ENCODE measurements at regions not wholly inside any gene's neighbourhood (a gene's known extent, or its start where the extent isn't known, plus 50 kb on each side); places are given as distances from the start of the nearest gene placed in this dataset.

DNA sequence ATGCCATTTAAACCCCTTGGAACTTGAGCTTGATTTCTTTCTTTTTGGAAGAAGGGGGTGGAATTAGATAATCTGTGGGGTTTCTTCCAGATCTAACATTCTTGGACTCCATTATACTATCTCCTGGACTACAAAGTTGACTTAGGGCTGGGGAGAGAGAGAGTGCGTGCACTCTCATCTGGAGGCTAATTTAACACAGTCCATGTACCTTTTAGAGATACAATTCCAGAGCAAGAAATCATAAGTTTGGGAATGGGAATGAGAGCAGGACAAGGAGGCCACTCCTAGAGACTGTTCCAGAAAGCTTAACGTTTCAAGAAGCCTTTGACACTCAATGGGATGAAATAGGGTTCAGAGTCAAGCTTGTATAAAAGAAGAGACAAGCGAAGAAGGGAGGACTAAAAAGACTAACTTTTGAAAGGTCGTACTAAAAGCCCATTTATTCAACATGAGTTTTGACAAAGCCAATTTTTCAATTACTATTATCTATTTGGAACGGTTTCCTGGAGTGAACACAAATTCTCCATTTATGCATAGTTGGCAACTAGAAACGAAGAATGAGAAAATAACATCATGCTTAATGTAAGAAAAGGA is 83.4 kb downstream of the ACTL7B start:
- in situ Hi-C loops (cut with HindIII; ENCODE audit: extremely low pct_ligation_motif_present, low pct_unique_long_range_greater_than_20kb) = loop anchor here (25.0 kb wide), 1 partner anchor 335 kb away; no protein-coding TSS in a partner anchor
- peaks cover 6% of the 10 kb centered on the region for H3K9me3 ChIP-seq (ENCODE audit: low read length)
- no peak overlapping the region for H3K27ac ChIP-seq (ENCODE audit: extremely low read length, insufficient read depth, low read length)
- intact Hi-C loops (cut with micrococcal nuclease; ENCODE audit: unreplicated experiment) = loop anchor here (10.0 kb wide), 2 partner anchors 92 to 162 kb away; partner anchors contain the start of genes ABITRAM, ACTL7A and ELP1
- ChIA-PET CTCF (ENCODE audit: low intra/inter-chr PET ratio, low total read pairs) (no interaction called here), POLR2A (no interaction called here)
- WGBS (ENCODE audit: low lambda C conversion rate) = 91% methylated on average over 6 of the region's 6 CpGs
- no peak for DNase-seq (ENCODE audit: low spot score)
- H3K79me2 ChIP-seq (ENCODE audit: insufficient read depth, low read length) = no peaks in the 10 kb centered on the region
- H2AFZ ChIP-seq (ENCODE audit: low read length) = no peak overlapping the region
- no peaks in the 10 kb centered on the region for H3K27me3 ChIP-seq (ENCODE audit: control insufficient read depth in 1 of 2, insufficient read depth in 2 of 2, low read length in 2 of 2)
- no peak overlapping the region for H3K4me2 ChIP-seq (ENCODE audit: low read depth, low read length)
- no peaks in the 10 kb centered on the region for H3K36me3 ChIP-seq (replicated peaks in 1 of 2; ENCODE audit: control insufficient read depth in 1 of 2, insufficient read depth in 2 of 2, low read length in 2 of 2)
- H3K4me1 ChIP-seq (ENCODE audit: insufficient read depth, low read length) = peaks cover 47% of the 10 kb centered on the region
- H3K9ac ChIP-seq (ENCODE audit: insufficient read depth, low read depth, low read length) = no peak overlapping the region
- ATAC-seq = no peak
- TF ChIP-seq RELA (CRISPR knock-in tag; IDR thresholded peaks at IDR 0.05) (no peak), TOPORS (CRISPR knock-in tag; IDR thresholded peaks at IDR 0.05) (no peak), ATRX (CRISPR knock-in tag; IDR thresholded peaks at IDR 0.05; ENCODE audit: borderline replicate concordance) (no peak), PHF8 (CRISPR knock-in tag; IDR thresholded peaks at IDR 0.05) (no peak), SRSF4 (IDR thresholded peaks at IDR 0.05; ENCODE audit: low read depth, low read length, poor library complexity, severe bottlenecking) (no peak), ZZZ3 (CRISPR knock-in tag; IDR thresholded peaks at IDR 0.05; ENCODE audit: borderline replicate concordance) (no peak)
- TF ChIP-seq, protein P1, sequence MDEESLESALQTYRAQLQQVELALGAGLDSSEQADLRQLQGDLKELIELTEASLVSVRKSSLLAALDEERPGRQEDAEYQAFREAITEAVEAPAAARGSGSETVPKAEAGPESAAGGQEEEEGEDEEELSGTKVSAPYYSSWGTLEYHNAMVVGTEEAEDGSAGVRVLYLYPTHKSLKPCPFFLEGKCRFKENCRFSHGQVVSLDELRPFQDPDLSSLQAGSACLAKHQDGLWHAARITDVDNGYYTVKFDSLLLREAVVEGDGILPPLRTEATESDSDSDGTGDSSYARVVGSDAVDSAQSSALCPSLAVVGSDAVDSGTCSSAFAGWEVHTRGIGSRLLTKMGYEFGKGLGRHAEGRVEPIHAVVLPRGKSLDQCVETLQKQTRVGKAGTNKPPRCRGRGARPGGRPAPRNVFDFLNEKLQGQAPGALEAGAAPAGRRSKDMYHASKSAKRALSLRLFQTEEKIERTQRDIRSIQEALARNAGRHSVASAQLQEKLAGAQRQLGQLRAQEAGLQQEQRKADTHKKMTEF (CRISPR knock-in tag; IDR thresholded peaks at IDR 0.05) = no peak
- TF ChIP-seq, protein P2, sequence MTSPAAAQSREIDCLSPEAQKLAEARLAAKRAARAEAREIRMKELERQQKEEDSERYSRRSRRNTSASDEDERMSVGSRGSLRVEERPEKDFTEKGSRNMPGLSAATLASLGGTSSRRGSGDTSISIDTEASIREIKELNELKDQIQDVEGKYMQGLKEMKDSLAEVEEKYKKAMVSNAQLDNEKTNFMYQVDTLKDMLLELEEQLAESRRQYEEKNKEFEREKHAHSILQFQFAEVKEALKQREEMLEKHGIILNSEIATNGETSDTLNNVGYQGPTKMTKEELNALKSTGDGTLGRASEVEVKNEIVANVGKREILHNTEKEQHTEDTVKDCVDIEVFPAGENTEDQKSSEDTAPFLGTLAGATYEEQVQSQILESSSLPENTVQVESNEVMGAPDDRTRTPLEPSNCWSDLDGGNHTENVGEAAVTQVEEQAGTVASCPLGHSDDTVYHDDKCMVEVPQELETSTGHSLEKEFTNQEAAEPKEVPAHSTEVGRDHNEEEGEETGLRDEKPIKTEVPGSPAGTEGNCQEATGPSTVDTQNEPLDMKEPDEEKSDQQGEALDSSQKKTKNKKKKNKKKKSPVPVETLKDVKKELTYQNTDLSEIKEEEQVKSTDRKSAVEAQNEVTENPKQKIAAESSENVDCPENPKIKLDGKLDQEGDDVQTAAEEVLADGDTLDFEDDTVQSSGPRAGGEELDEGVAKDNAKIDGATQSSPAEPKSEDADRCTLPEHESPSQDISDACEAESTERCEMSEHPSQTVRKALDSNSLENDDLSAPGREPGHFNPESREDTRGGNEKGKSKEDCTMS (CRISPR knock-in tag; conservative IDR thresholded peaks at IDR 0.05) = no peak
- TF ChIP-seq, protein P3, sequence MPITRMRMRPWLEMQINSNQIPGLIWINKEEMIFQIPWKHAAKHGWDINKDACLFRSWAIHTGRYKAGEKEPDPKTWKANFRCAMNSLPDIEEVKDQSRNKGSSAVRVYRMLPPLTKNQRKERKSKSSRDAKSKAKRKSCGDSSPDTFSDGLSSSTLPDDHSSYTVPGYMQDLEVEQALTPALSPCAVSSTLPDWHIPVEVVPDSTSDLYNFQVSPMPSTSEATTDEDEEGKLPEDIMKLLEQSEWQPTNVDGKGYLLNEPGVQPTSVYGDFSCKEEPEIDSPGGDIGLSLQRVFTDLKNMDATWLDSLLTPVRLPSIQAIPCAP (CRISPR knock-in tag; IDR thresholded peaks at IDR 0.05; ENCODE audit: low read depth) = no peak
- H4K20me1 ChIP-seq (ENCODE audit: insufficient read depth, low read length) = no peaks in the 10 kb centered on the region
- no TSS peak for BruUV-seq (replicated peaks)
- no peak overlapping the region for H3K4me3 ChIP-seq (replicated peaks in 1 of 3; ENCODE audit: insufficient read depth in 1 of 3, low read depth in 2 of 3, low read length in 3 of 3)
- FAIRE-seq = no peak

All from HepG2 (cell line).